ENCODE measurements at regions not wholly inside any gene's neighbourhood (a gene's known extent, or its start where the extent isn't known, plus 50 kb on each side); places are given as distances from the start of the nearest gene placed in this dataset.

GRCh38 chr14:94929354-94929753 is 159.4 kb upstream of the GSC start:
- H3K27ac Mint-ChIP-seq = no peak overlapping the region
- ATAC-seq (no peak), DNase-seq (ENCODE audit: low spot score) (no peak)
- no peaks in the 10 kb centered on the region for H3K27me3 Mint-ChIP-seq (ENCODE audit: low read depth)
- TF ChIP-seq NR2C2 (CRISPR knock-in tag; IDR thresholded peaks at IDR 0.05) (no peak), ZBTB21 (CRISPR knock-in tag; IDR thresholded peaks at IDR 0.05; ENCODE audit: borderline replicate concordance) (no peak), RELA (CRISPR knock-in tag; IDR thresholded peaks at IDR 0.05; ENCODE audit: borderline replicate concordance) (no peak), NFE2L1 (CRISPR knock-in tag; IDR thresholded peaks at IDR 0.05) (no peak), FOXK1 (CRISPR knock-in tag; IDR thresholded peaks at IDR 0.05) (no peak), ZNF512 (CRISPR knock-in tag; IDR thresholded peaks at IDR 0.05; ENCODE audit: borderline replicate concordance) (no peak), E2F5 (CRISPR knock-in tag; IDR thresholded peaks at IDR 0.05) (no peak), ATF1 (CRISPR knock-in tag; IDR thresholded peaks at IDR 0.05) (no peak), GABPB1 (CRISPR knock-in tag; IDR thresholded peaks at IDR 0.05) (no peak), JAZF1 (CRISPR knock-in tag; IDR thresholded peaks at IDR 0.05) (no peak), MAX (CRISPR knock-in tag; IDR thresholded peaks at IDR 0.05) (no peak), ZNF317 (CRISPR knock-in tag; IDR thresholded peaks at IDR 0.05; ENCODE audit: borderline replicate concordance, low read depth) (no peak)
- H3K4me1 Mint-ChIP-seq = no peaks in the 10 kb centered on the region
- 0 out of 2 replicates have a peak, but pooled peaks cover 1% of the 10 kb centered on the region for H3K9me3 Mint-ChIP-seq
- H3K36me3 Mint-ChIP-seq = no peaks in the 10 kb centered on the region
- no peak overlapping the region for H3K4me3 Mint-ChIP-seq
- CTCF ChIA-PET = no interaction called here
- POLR2A ChIA-PET = no interaction called here

GRCh38 chr14:94926176-94926575 is 156.3 kb upstream of the GSC start:
- Mint-ChIP-seq H3K9me3 (peaks cover 10% of the 10 kb centered on the region), H3K27me3 (ENCODE audit: low read depth) (no peaks in the 10 kb centered on the region; the same call in 1 of the 2 replicates), H3K4me1 (no peaks in the 10 kb centered on the region), H3K36me3 (no peaks in the 10 kb centered on the region), H3K27ac (no peak overlapping the region), H3K4me3 (no peak overlapping the region)
- ATAC-seq = no peak
- CTCF ChIA-PET = no interaction called here
- DNase-seq (ENCODE audit: low spot score) = no peak
- POLR2A ChIA-PET = no interaction called here
- TF ChIP-seq ATF3 (CRISPR knock-in tag; conservative IDR thresholded peaks at IDR 0.05) (no peak), NFATC4 (CRISPR knock-in tag; IDR thresholded peaks at IDR 0.05) (no peak), SOX15 (CRISPR knock-in tag; IDR thresholded peaks at IDR 0.05) (no peak), AR (CRISPR knock-in tag; IDR thresholded peaks at IDR 0.05) (no peak), ZBTB21 (CRISPR knock-in tag; IDR thresholded peaks at IDR 0.05; ENCODE audit: borderline replicate concordance) (no peak), JAZF1 (CRISPR knock-in tag; IDR thresholded peaks at IDR 0.05) (no peak), ZNF232 (CRISPR knock-in tag; IDR thresholded peaks at IDR 0.05) (no peak), KAT7 (CRISPR knock-in tag; IDR thresholded peaks at IDR 0.05; ENCODE audit: borderline replicate concordance) (no peak), ZNF532 (CRISPR knock-in tag; IDR thresholded peaks at IDR 0.05; ENCODE audit: borderline replicate concordance) (no peak), USF1 (CRISPR knock-in tag; IDR thresholded peaks at IDR 0.05) (no peak), NR1H2 (CRISPR knock-in tag; IDR thresholded peaks at IDR 0.05) (no peak), CREB1 (CRISPR knock-in tag; IDR thresholded peaks at IDR 0.05) (no peak), STAT6 (CRISPR knock-in tag; conservative IDR thresholded peaks at IDR 0.05; ENCODE audit: low read depth) (no peak)

Data from WTC11 (cell line).